Keratinocyte (primary cell): ENCODE measurements at regions not wholly inside any gene's neighbourhood (a gene's known extent, or its start where the extent isn't known, plus 50 kb on each side); places are given as distances from the start of the nearest gene placed in this dataset.

Experiments used
- DNase-seq: peaks from one replicate; pipeline ENCODE4 v3.0.0-alpha.2; 2011; ENCODE audit warnings: low read depth, missing footprints, low spot score
- FAIRE-seq: peaks from 2 replicates; lab custom pipeline; 2011; peaks lifted over from hg19 to GRCh38; lab: Jason Lieb, UNC
- H2AFZ ChIP-seq: 2 replicates; pipeline ENCODE4 v1.6.0; 2012; ENCODE audit warnings: low read length, control low read depth, inconsistent platforms; ENCODE audit not compliant: control insufficient read depth
- H3K27ac ChIP-seq: 2 replicates; pipeline ENCODE4 v1.5.1; 2011; ENCODE audit warnings: low read length; ENCODE audit not compliant: control insufficient read depth, insufficient read depth
- H3K27me3 ChIP-seq: 3 replicates; pipeline ENCODE4 v1.6.0; 2011; ENCODE audit warnings: low read length; ENCODE audit not compliant: control insufficient read depth, insufficient read depth; ENCODE audit errors: extremely low read depth
- H3K36me3 ChIP-seq, 2 experiments: 2 replicates in 1 of 2; 3 replicates in 1 of 2; pipeline ENCODE4 v1.5.1; 2011; ENCODE audit warnings: low read length in 2 of 2, mild to moderate bottlenecking in 1 of 2; ENCODE audit not compliant: control insufficient read depth in 2 of 2, insufficient read depth in 2 of 2; ENCODE audit errors: extremely low read depth in 1 of 2
- H3K4me1 ChIP-seq: 3 replicates; pipeline ENCODE4 v1.5.1; 2011; ENCODE audit warnings: low read length; ENCODE audit not compliant: control insufficient read depth, insufficient read depth; ENCODE audit errors: extremely low read depth
- H3K4me2 ChIP-seq: 3 replicates; pipeline ENCODE4 v1.6.0; 2011; ENCODE audit warnings: low read depth, low read length; ENCODE audit not compliant: control insufficient read depth, insufficient read depth; ENCODE audit errors: extremely low read depth
- H3K4me3 ChIP-seq, 3 experiments: fragments of 200-600 bp in 1 of 3; sonication (generic) in 1 of 3; 2 replicates in 2 of 3; 3 replicates in 1 of 3; pipeline ENCODE4 v1.5.1; 2011 to 2016; ENCODE audit warnings: low read length in 3 of 3, mild to moderate bottlenecking in 3 of 3, control low read depth in 2 of 3, inconsistent platforms in 1 of 3, low read depth in 1 of 3, mixed read lengths in 1 of 3, mixed run types in 1 of 3, moderate library complexity in 1 of 3; ENCODE audit not compliant: control insufficient read depth in 2 of 3, insufficient read depth in 2 of 3; ENCODE audit errors: extremely low read depth in 1 of 3
- H3K79me2 ChIP-seq: 2 replicates; pipeline ENCODE4 v1.6.0; 2012; ENCODE audit warnings: low read length; ENCODE audit not compliant: control insufficient read depth, insufficient read depth
- H3K9ac ChIP-seq: 3 replicates; pipeline ENCODE4 v1.6.0; 2011; ENCODE audit warnings: low read length; ENCODE audit not compliant: control insufficient read depth, insufficient read depth; ENCODE audit errors: extremely low read depth
- H3K9me1 ChIP-seq: 3 replicates; pipeline ENCODE4 v1.6.0; 2011; ENCODE audit warnings: low read length; ENCODE audit not compliant: control insufficient read depth, insufficient read depth; ENCODE audit errors: extremely low read depth
- H3K9me3 ChIP-seq: 2 replicates; pipeline ENCODE4 v1.5.1; 2012; ENCODE audit warnings: low read depth, low read length; ENCODE audit not compliant: control insufficient read depth
- H4K20me1 ChIP-seq: 3 replicates; pipeline ENCODE4 v1.6.0; 2011; ENCODE audit warnings: low read length; ENCODE audit not compliant: control insufficient read depth, insufficient read depth; ENCODE audit errors: extremely low read depth
- CTCF ChIP-seq, 3 experiments: IDR thresholded peaks in 1 of 3; conservative IDR thresholded peaks in 1 of 3; optimal IDR thresholded peaks in 1 of 3; 2 replicates in 2 of 3; 3 replicates in 1 of 3; pipeline versions ENCODE3 to v1.5.1; 2011; ENCODE audit warnings: low read length in 3 of 3, mild to moderate bottlenecking in 3 of 3, moderate library complexity in 2 of 3, control low read depth in 1 of 3, inconsistent platforms in 1 of 3; ENCODE audit not compliant: insufficient read depth in 2 of 3; ENCODE audit errors: extremely low read depth in 1 of 3
- EZH2 ChIP-seq: IDR thresholded peaks from one replicate; pipeline ENCODE4 v1.6.1; 2012; ENCODE audit warnings: inconsistent platforms, mild to moderate bottlenecking, low read length, moderate library complexity
- dilution Hi-C: fragments of 300-500 bp; cut with MboI; formaldehyde crosslinking; loops from one replicate; pipeline ENCODE4 v1.7.0; 2020; ENCODE audit warnings: low sequenced_read_pairs; ENCODE audit not compliant: extremely low pct_ligation_motif_present

- FAIRE-seq = peak; percentile 57
- TF ChIP-seq EZH2 (no peak), CTCF (optimal IDR thresholded peaks at IDR 0.05 in 1 of 3, IDR thresholded peaks at IDR 0.05 in 1 of 3, conservative IDR thresholded peaks at IDR 0.05 in 1 of 3; ENCODE audit: extremely low read depth in 1 of 3, insufficient read depth in 2 of 3, low read length in 3 of 3) (no peak)
- no peak overlapping the region for H2AFZ ChIP-seq
Measured at GRCh38 chr1:221856228-221857093, 114.6 kb upstream of the DUSP10 start.

DNA sequence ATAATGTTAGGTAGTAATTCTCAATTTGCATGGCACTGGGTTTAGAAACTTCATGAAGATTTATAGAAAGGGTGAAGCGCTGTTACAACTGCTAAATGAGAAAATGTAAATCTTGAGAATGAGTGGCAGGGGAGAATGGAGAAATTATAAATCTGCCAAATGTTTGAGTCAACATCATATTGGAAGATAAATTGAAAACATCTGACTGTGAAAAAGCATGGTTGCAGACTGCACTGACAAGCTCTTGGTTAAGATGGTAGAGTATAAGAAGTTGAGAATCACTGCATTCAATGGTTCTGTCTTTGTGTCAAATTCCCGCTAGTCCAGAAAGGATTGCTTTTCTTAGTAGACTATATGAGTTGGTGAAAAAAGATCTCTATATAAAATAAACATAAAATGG lies 113.3 kb upstream of the DUSP10 start:
- H3K27me3 ChIP-seq = no peaks in the 10 kb centered on the region
- TF ChIP-seq EZH2 (no peak), CTCF (optimal IDR thresholded peaks at IDR 0.05 in 1 of 3, IDR thresholded peaks at IDR 0.05 in 1 of 3, conservative IDR thresholded peaks at IDR 0.05 in 1 of 3; ENCODE audit: extremely low read depth in 1 of 3, insufficient read depth in 2 of 3, low read length in 3 of 3) (no peak)
- H3K79me2 ChIP-seq = no peaks in the 10 kb centered on the region
- no peaks in the 10 kb centered on the region for H4K20me1 ChIP-seq
- FAIRE-seq (no peak), DNase-seq (no peak)
- no peaks in the 10 kb centered on the region for H3K9me1 ChIP-seq
- H3K4me1 ChIP-seq = peaks cover 13% of the 10 kb centered on the region
- dilution Hi-C loops = no loop called here
- no peaks in the 10 kb centered on the region for H3K9me3 ChIP-seq
- no peak overlapping the region for H3K27ac ChIP-seq
- no peak overlapping the region for H3K4me3 ChIP-seq
- no peak overlapping the region for H3K4me2 ChIP-seq
- no peaks in the 10 kb centered on the region for H3K36me3 ChIP-seq
- no peak overlapping the region for H3K9ac ChIP-seq
- no peak overlapping the region for H2AFZ ChIP-seq

More at GRCh38 chr1:221856228-221857093, 114.6 kb upstream of the DUSP10 start:
- Histone ChIP-seq H3K4me2 (no peak overlapping the region), H3K9me3 (no peaks in the 10 kb centered on the region), H3K79me2 (no peaks in the 10 kb centered on the region), H3K9ac (no peak overlapping the region), H3K4me3 (no peak overlapping the region), H3K9me1 (no peaks in the 10 kb centered on the region), H3K4me1 (peaks cover 13% of the 10 kb centered on the region), H3K27ac (peak overlapping the region; percentile 17), H4K20me1 (no peaks in the 10 kb centered on the region), H3K36me3 (no peaks in the 10 kb centered on the region), H3K27me3 (no peaks in the 10 kb centered on the region)
- DNase-seq = no peak
- dilution Hi-C loops = no loop called here
